Dendritic cell treated with granulocyte-macrophage colony-stimulating factor and Interleukin-4, amounts not matched to agents 40 ng/mL and 50 ng/mL, for 4 days (primary cell): ENCODE measurements at regions not wholly inside any gene's neighbourhood (a gene's known extent, or its start where the extent isn't known, plus 50 kb on each side); places are given as distances from the start of the nearest gene placed in this dataset.
"Not testable (repeated sequence)": the region's sequence is repeated elsewhere in the genome, so short reads cannot be mapped to it uniquely, and the experiment has no call there.

ENCODE experiments used
- H3K27ac Mint-ChIP-seq: one replicate; pipeline ENCODE4 v1.8.0; 2022; ENCODE audit warnings: mild to moderate bottlenecking, mixed read lengths
- H3K27me3 Mint-ChIP-seq: one replicate; pipeline ENCODE4 v1.8.0; 2022; ENCODE audit warnings: mild to moderate bottlenecking, mixed read lengths
- H3K36me3 Mint-ChIP-seq: one replicate; pipeline ENCODE4 v1.8.0; 2022; ENCODE audit warnings: low read depth, mixed read lengths
- H3K4me1 Mint-ChIP-seq: one replicate; pipeline ENCODE4 v1.8.0; 2022; ENCODE audit warnings: low read depth, mixed read lengths
- H3K4me3 Mint-ChIP-seq: one replicate; pipeline ENCODE4 v1.8.0; 2022; ENCODE audit warnings: mild to moderate bottlenecking, moderate library complexity, mixed read lengths
- H3K9me3 Mint-ChIP-seq: one replicate; pipeline ENCODE4 v1.8.0; 2022; ENCODE audit warnings: mixed read lengths
- intact Hi-C: fragments of 100-400 bp; cut with micrococcal nuclease; formaldehyde crosslinking; loops from one replicate; pipeline ENCODE4 v1.15.0; 2022

DNA sequence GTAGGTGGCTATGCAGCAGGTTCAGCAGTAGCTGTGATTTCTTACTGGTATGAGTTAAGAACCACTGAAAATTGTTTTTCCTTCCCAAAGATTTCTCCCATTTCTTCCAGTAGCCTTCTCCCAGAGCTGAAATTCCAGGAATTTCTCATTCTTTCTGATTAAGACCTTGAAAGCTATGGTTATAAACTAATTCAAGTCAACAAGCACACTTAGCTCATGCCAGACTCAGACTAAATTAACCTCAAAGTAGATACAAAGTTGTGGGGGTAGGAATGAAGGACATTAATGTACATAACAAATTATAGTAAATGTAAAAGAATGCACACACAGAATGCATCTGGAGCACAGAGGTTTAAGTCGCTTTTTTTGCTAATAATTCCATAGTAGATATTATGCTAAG, 103.6 kb upstream of the SOX11 start:
- Mint-ChIP-seq H3K36me3 (no peaks in the 10 kb centered on the region), H3K9me3 (peaks cover 12% of the 10 kb centered on the region), H3K27me3 (no peaks in the 10 kb centered on the region), H3K4me3 (no peak overlapping the region), H3K27ac (no peak overlapping the region), H3K4me1 (no peaks in the 10 kb centered on the region)
- intact Hi-C loops: no loop called here

DNA sequence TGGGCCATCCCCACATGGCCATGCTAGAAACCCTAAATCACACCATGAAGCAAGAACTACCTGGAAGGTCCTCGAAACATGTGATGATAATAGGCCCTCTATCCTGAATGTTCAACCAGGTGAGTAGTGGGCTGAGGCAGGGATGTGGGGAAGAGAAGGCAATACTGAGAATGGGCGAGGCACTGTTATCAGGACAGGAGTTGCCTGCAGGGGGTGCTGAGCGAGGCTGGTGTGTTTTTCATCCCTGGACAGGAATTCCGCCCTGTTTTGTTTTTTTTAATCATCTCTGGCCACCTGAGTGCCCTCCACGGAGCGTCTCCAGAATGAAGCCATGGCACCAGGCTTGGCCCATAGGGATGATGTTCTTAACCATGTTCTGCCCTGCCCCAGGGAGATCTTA, 103.0 kb upstream of the SOX11 start:
- H3K4me1 Mint-ChIP-seq: no peaks in the 10 kb centered on the region
- no peak overlapping the region for H3K4me3 Mint-ChIP-seq
- H3K27ac Mint-ChIP-seq: no peak overlapping the region
- intact Hi-C loops: no loop called here
- no peaks in the 10 kb centered on the region for H3K27me3 Mint-ChIP-seq
- H3K36me3 Mint-ChIP-seq: no peaks in the 10 kb centered on the region
- peaks cover 12% of the 10 kb centered on the region for H3K9me3 Mint-ChIP-seq

DNA sequence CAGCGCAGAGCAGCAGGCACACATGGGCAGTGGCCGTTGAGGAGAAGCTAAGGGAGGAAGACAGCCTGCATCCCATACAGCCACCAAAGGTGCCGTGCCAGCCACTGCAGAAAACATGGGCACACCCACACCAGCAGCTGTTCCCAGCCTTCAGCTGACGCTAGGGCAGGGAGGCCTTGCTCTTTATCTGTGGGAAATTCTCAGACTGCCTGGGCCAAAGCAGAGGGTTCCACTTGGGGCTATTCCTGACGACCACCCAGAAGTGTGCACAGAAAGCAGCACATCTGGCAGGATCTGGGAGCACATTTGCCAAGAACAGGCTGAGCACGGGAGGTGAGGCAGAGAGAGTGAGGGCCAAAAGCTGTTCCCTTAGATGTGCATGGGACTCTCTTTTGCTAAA, 101.3 kb upstream of the SOX11 start:
- no peaks in the 10 kb centered on the region for H3K36me3 Mint-ChIP-seq
- H3K27me3 Mint-ChIP-seq: no peaks in the 10 kb centered on the region
- intact Hi-C loops: no loop called here
- H3K27ac Mint-ChIP-seq: no peak overlapping the region
- peaks cover 12% of the 10 kb centered on the region for H3K9me3 Mint-ChIP-seq
- no peaks in the 10 kb centered on the region for H3K4me1 Mint-ChIP-seq
- H3K4me3 Mint-ChIP-seq: no peak overlapping the region

DNA sequence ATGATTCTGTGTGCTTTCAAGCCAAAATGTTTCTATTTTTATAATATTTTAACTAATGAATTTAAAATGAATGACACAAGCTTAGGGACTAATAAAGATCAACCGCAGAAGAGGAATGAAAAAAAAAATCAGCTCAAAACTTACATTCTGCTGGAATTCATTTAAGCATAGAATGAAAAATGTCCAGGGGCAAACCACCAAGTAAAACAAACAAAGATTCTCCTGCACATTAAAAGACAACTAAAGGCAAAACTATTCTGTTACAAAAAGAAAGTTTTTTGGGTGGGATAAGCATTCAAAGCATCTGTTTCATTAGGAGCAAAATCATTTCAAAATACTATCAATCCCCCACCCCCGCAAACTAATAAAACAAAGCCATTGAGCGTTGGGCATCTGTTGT, 99.3 kb upstream of the SOX11 start:
- intact Hi-C loops: no loop called here
- H3K9me3 Mint-ChIP-seq: peaks cover 1% of the 10 kb centered on the region
- H3K27me3 Mint-ChIP-seq: no peaks in the 10 kb centered on the region
- H3K4me1 Mint-ChIP-seq: no peaks in the 10 kb centered on the region
- H3K27ac Mint-ChIP-seq: no peak overlapping the region
- H3K36me3 Mint-ChIP-seq: no peaks in the 10 kb centered on the region
- no peak overlapping the region for H3K4me3 Mint-ChIP-seq

DNA sequence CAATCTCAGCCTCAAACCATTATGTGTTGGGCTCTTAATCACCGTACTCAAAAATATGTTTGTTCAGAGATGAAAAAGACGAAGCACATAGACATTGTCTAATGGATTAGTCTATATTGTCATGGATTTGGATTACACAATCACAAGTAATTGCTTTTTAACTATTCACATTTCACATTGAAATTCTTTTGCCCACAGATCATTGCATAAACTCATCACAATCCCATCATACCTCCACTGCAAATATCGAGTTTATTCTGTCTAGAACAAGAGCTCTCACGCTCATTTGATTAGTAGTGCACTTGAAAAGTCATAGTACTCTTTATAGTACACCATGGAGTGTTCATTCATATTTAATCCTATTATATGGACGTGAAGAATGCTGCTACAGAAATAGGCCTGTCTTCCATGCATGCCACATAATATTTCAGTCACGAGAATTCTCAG, 97.9 kb upstream of the SOX11 start:
- Mint-ChIP-seq H3K27ac (no peak overlapping the region), H3K36me3 (no peaks in the 10 kb centered on the region), H3K27me3 (no peaks in the 10 kb centered on the region), H3K4me1 (no peaks in the 10 kb centered on the region), H3K4me3 (no peak overlapping the region), H3K9me3 (peaks cover 9% of the 10 kb centered on the region)
- intact Hi-C loops: no loop called here

DNA sequence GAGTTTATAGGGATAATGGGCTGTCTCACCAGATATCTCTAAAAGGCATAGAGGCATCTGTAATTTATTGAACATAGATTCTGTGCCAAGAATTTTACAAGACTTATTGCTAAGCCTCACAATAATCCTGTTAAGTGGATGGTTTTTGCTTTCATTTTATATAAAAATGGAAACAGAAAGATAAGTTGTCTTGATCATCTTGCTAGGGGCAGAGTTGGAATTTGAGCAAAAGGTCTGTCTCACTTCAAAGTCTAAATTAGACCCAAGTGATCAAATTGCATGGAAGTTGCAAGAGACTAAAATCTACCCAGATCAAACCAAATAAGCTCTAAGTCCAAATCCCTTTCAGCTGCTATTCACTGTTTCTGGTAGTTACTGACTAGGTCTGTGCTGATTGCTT, 95.3 kb upstream of the SOX11 start:
- Mint-ChIP-seq H3K36me3 (no peaks in the 10 kb centered on the region), H3K27me3 (no peaks in the 10 kb centered on the region), H3K4me3 (no peak overlapping the region), H3K9me3 (peaks cover 9% of the 10 kb centered on the region), H3K4me1 (no peaks in the 10 kb centered on the region), H3K27ac (no peak overlapping the region)
- intact Hi-C loops: no loop called here

DNA sequence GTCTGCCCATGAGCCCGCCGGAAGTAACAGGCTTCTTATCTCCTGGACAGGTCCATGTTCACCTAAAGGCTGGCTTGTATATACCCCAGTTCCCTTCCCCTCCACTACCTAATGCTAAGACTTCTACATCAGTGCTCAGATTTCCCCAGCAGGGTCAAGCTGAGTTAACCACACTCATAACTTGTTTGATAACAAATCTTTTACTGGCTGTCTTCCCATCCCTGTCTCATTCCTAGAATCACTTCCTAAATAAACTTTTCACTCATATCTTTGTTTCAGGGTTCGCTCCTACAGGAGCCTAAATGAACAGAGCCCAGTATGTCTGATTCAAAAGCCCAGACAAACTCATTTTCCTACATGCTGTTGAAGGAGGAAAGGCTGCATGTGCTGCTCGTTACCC, 94.0 kb upstream of the SOX11 start:
- H3K27ac Mint-ChIP-seq: no peak overlapping the region
- H3K9me3 Mint-ChIP-seq: peaks cover 9% of the 10 kb centered on the region
- H3K27me3 Mint-ChIP-seq: no peaks in the 10 kb centered on the region
- no peak overlapping the region for H3K4me3 Mint-ChIP-seq
- no peaks in the 10 kb centered on the region for H3K4me1 Mint-ChIP-seq
- intact Hi-C loops: no loop called here
- no peaks in the 10 kb centered on the region for H3K36me3 Mint-ChIP-seq

DNA sequence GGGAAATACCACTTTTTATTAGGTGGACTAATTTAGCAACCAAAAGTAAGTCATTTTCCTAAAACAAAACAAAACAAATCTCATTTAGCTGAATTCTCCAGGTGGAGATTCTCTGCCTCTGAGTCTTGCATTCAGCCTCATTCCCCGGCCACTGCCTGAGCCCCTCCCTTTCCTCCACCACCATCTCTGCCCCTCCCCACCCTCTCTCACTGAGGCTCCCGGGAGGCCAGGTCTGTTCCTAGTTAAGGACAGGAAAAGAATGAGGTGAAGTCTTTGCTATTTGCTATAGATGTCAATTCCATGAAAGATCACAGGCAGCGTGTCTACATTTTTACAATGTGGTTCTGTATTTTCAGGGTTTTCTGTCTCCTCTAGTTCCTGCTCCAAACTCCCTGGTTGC, 83.0 kb upstream of the SOX11 start:
- intact Hi-C loops: no loop called here
- no peak overlapping the region for H3K27ac Mint-ChIP-seq
- no peaks in the 10 kb centered on the region for H3K4me1 Mint-ChIP-seq
- H3K27me3 Mint-ChIP-seq: no peaks in the 10 kb centered on the region
- H3K9me3 Mint-ChIP-seq: peaks cover 23% of the 10 kb centered on the region
- H3K36me3 Mint-ChIP-seq: no peaks in the 10 kb centered on the region
- H3K4me3 Mint-ChIP-seq: no peak overlapping the region

DNA sequence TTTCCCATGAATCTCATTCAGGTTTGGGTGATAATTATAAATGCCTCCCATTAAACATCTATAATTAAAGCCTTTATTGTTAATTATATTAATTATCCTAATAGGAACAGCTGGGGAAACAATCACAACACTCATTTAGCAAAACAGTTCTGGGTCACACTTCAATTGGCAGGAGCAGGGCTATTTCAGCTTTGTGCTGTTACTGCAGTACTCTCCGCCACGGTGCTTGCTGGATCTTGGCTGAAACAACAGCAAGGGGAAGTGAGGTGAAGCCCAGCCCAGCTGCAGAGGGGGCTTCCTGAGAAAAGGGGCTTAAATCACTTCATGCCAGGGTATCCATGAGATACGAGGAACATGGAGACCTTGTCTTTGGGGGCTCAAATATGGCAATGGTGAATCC, 79.5 kb upstream of the SOX11 start:
- H3K9me3 Mint-ChIP-seq: peaks cover 35% of the 10 kb centered on the region
- no peak overlapping the region for H3K27ac Mint-ChIP-seq
- no peaks in the 10 kb centered on the region for H3K27me3 Mint-ChIP-seq
- H3K4me3 Mint-ChIP-seq: no peak overlapping the region
- intact Hi-C loops: no loop called here
- H3K36me3 Mint-ChIP-seq: no peaks in the 10 kb centered on the region
- H3K4me1 Mint-ChIP-seq: no peaks in the 10 kb centered on the region

DNA sequence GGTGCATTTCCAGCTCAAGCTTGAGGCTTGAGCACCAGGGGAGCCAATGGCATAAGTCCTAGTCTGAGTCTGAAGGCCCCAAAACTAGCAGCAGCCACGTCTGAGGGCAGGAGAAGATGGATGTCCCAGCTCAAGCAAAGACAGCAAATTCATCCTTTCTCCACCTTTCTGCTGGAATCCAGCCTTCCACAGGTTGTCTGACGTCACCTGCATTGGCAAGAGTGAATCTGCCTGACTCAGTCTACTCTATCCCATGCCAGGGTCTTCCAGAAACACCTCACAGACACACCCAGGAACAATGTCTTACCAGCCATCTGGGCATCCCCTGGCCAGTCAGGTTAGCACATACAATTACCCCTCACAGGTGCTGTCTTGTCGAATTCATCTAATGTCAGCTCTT, 76.2 kb upstream of the SOX11 start:
- intact Hi-C loops: no loop called here
- Mint-ChIP-seq H3K9me3 (peaks cover 34% of the 10 kb centered on the region), H3K36me3 (no peaks in the 10 kb centered on the region), H3K4me3 (no peak overlapping the region), H3K27ac (no peak overlapping the region), H3K27me3 (no peaks in the 10 kb centered on the region), H3K4me1 (no peaks in the 10 kb centered on the region)

DNA sequence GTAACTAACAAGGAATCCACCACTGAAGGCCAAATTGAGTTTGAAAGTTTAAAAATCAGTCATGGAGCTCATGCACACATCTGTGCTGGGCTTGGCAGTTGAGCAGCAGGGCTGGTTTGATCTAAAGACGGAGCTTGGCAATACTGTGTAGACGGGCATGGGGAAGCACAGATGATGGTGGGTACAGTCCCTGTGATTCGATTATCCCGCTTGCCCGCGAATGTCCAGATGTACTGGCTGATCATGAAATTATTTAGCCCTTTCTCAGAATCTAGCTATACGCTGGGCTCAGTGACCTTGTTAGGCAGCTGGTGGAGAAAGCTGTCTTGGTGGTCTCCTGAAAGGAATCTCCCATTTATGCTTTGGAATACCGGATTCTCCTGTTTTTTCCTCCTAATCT, 74.8 kb upstream of the SOX11 start:
- Mint-ChIP-seq H3K36me3 (no peaks in the 10 kb centered on the region), H3K9me3 (peaks cover 25% of the 10 kb centered on the region), H3K4me1 (no peaks in the 10 kb centered on the region), H3K27ac (no peak overlapping the region), H3K27me3 (no peaks in the 10 kb centered on the region), H3K4me3 (no peak overlapping the region)
- intact Hi-C loops: no loop called here

DNA sequence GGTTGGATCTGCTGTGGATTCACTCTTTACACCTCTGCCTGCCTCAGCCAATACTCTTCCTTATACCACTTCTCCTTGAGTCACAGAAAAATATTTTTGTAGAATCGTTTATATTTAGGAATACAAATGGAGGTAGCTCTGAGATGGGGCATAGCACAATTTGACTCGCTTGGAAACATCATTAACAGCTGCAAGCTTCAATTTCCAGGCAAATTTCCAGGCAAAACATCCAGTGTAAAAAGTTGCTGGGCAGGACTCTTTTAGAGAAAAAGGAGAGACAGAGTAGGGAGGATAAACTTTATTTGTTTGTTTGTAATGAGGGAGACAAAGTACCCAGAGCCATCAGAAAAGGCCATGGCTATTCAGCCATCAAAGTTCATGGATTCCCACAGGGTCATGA, 74.4 kb upstream of the SOX11 start:
- Mint-ChIP-seq H3K27me3 (no peaks in the 10 kb centered on the region), H3K9me3 (peaks cover 30% of the 10 kb centered on the region), H3K4me3 (no peak overlapping the region), H3K4me1 (no peaks in the 10 kb centered on the region), H3K27ac (no peak overlapping the region), H3K36me3 (no peaks in the 10 kb centered on the region)
- intact Hi-C loops: no loop called here

DNA sequence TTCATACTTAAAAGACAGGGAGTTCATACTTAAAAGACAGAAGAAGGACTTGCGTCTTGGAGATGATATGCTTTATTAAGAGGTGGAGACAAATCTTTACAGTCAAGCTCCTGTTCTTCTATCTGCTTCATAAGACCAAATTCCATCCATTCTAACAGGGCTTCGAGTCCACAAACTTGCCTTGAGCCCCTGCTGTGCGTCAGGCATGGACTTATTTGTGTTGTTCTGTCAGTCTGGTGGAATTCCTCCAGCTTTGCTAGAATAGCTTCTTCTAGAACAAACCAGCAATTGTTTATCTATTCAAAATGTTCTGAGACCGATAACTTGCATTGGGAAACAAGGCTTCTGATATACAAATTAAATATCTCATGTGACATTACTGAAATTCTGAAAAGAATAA, 73.9 kb upstream of the SOX11 start:
- Mint-ChIP-seq H3K27ac (no peak overlapping the region), H3K9me3 (peaks cover 34% of the 10 kb centered on the region), H3K36me3 (no peaks in the 10 kb centered on the region), H3K27me3 (no peaks in the 10 kb centered on the region), H3K4me3 (no peak overlapping the region), H3K4me1 (no peaks in the 10 kb centered on the region)
- intact Hi-C loops: no loop called here

DNA sequence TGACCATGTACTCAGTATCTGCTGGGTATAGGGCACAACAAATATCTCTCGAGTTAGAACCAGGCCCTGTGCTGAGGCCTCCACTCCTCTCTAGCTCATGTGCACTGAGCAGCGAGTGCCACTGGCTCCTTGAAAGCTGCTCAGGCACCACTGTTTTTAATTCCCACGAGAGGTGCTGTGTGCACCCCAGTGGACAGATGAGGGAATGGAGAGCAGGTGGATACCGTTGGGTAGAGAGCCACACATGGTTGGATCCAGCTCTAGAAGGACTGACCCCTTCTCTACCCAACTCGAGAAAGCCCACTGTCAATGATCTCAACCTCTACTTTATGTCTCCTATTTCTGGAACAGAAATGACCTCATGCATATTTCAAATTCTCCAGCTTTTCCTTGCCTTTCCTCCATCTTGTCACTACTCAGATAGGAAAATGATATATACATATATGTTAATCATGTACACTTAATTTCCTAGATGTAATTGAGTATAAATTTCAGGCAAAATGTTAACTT, 66.6 kb upstream of the SOX11 start:
- H3K9me3 Mint-ChIP-seq: peaks cover 15% of the 10 kb centered on the region
- H3K36me3 Mint-ChIP-seq, H3K4me1 Mint-ChIP-seq, H3K4me3 Mint-ChIP-seq, H3K27me3 Mint-ChIP-seq, intact Hi-C loops, H3K27ac Mint-ChIP-seq: not testable (repeated sequence)

DNA sequence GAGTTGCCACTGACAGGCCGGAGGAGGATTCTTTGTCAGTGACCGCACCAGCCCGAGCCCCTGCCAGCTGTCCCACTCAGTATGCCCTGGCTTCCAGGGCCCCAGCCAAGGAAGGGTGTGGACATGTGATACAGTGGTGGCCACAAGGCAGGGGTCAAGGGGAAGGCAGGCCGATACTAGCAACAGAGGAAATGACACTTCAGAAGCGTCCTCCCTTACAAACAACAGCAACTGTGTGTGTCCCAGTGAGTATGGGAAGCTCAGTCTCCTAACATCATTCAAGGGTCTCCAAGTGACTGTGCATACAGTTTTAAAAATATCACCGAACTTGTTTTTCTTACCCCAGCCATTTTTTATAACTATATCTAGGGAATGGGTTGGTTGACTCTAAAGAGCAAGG, 63.7 kb upstream of the SOX11 start:
- intact Hi-C loops, H3K27me3 Mint-ChIP-seq, H3K4me3 Mint-ChIP-seq, H3K9me3 Mint-ChIP-seq, H3K4me1 Mint-ChIP-seq, H3K27ac Mint-ChIP-seq, H3K36me3 Mint-ChIP-seq: not testable (repeated sequence)

DNA sequence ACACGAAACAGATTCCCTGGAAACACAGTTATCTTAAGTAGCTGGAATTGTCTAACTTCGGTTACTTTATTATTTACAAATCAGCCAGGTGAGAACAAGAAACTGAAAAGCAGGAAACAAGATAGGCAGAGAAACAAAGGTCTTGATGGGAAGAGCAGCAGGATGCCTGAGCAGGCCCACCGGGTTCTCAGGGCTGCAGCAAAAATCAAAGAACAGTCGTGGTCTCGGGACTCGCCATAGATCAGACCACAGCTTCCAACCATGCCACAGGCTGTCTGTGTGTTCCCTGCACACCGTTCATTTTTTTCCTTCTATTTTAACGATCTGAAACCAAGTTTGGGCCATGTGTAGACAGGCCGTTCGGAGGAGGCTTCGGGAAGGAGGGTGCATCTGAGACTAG, 62.7 kb upstream of the SOX11 start:
- intact Hi-C loops, H3K27me3 Mint-ChIP-seq, H3K27ac Mint-ChIP-seq, H3K9me3 Mint-ChIP-seq, H3K4me1 Mint-ChIP-seq, H3K4me3 Mint-ChIP-seq, H3K36me3 Mint-ChIP-seq: not testable (repeated sequence)
